HepG2 (cell line): ENCODE measurements at regions not wholly inside any gene's neighbourhood (a gene's known extent, or its start where the extent isn't known, plus 50 kb on each side); places are given as distances from the start of the nearest gene placed in this dataset.

ENCODE experiments used
- ATAC-seq: fragments of 200-7000 bp; cut with Tn5 transposase; 3 replicates; pipeline ENCODE4 v1.9.1; 2020; ENCODE audit warnings: mild to moderate bottlenecking, moderate library complexity
- BruUV-seq: library from RNA; stranded (reverse); fragments of 400-500 nt; replicated peaks from 2 replicates; lab custom pipeline; 2021; lab: Mats Ljungman, UMichigan
- CTCF ChIA-PET: fragments of 300-600 bp; formaldehyde crosslinking; extraction: SDS; loops from one replicate; lab custom pipeline; 2021; ENCODE audit warnings: low total read pairs, inconsistent platforms, low intra/inter-chr PET ratio; lab: Yijun Ruan, JAX
- POLR2A ChIA-PET: fragments of 350-600 bp; sonication (Branson Sonifier 250); formaldehyde crosslinking; loops from one replicate; lab custom pipeline; 2020; ENCODE audit warnings: antibody characterized with exemption, inconsistent platforms; lab: Yijun Ruan, JAX
- DNase-seq: peaks from one replicate; pipeline ENCODE4 v3.0.0-alpha.2; 2015; ENCODE audit warnings: low spot score
- FAIRE-seq: peaks from 3 replicates; lab custom pipeline; 2011; peaks lifted over from hg19 to GRCh38; lab: Jason Lieb, UNC
- H2AFZ ChIP-seq: one replicate; pipeline ENCODE4 v1.6.1; 2011; ENCODE audit warnings: low read length, inconsistent platforms
- H3K27ac ChIP-seq: fragments of 300-600 bp; 3 replicates; pipeline ENCODE4 v1.8.0; 2011; ENCODE audit warnings: mixed run types, mild to moderate bottlenecking, mixed read lengths, low read length, inconsistent platforms; ENCODE audit not compliant: insufficient read depth; ENCODE audit errors: extremely low read length
- H3K27me3 ChIP-seq, 2 experiments: fragments of 200-600 bp in 1 of 2; 2 replicates in 1 of 2; 3 replicates in 1 of 2; pipeline versions ENCODE4 v1.6.0 to v1.8.0; 2011; ENCODE audit warnings: low read length in 2 of 2, mild to moderate bottlenecking in 2 of 2, moderate library complexity in 2 of 2, inconsistent platforms in 1 of 2; ENCODE audit not compliant: insufficient read depth in 2 of 2, control insufficient read depth in 1 of 2
- H3K36me3 ChIP-seq, 2 experiments: fragments of 200-600 bp in 1 of 2; replicated peaks in 1 of 2; 2 replicates in 1 of 2; 3 replicates in 1 of 2; pipeline versions ENCODE4 v1.5.1 to v1.8.0; 2011; ENCODE audit warnings: low read length in 2 of 2, inconsistent platforms in 1 of 2; ENCODE audit not compliant: insufficient read depth in 2 of 2, control insufficient read depth in 1 of 2
- H3K4me1 ChIP-seq: 2 replicates; pipeline ENCODE4 v1.5.1; 2012; ENCODE audit warnings: low read length, inconsistent platforms; ENCODE audit not compliant: insufficient read depth
- H3K4me2 ChIP-seq: 2 replicates; pipeline ENCODE4 v1.6.0; 2011; ENCODE audit warnings: low read depth, low read length, inconsistent platforms
- H3K4me3 ChIP-seq, 3 experiments: fragments of 200-600 bp in 1 of 3; sonication (generic), shearing (Covaris generic) in 1 of 3; replicated peaks in 1 of 3; 2 replicates each; pipeline ENCODE4 v1.5.1; 2011 to 2016; ENCODE audit warnings: low read length in 3 of 3, inconsistent platforms in 2 of 3, low read depth in 2 of 3, mild to moderate bottlenecking in 2 of 3, control low read depth in 1 of 3, mixed read lengths in 1 of 3; ENCODE audit not compliant: insufficient read depth in 1 of 3
- H3K79me2 ChIP-seq: one replicate; pipeline ENCODE4 v1.6.1; 2011; ENCODE audit warnings: low read length, inconsistent platforms; ENCODE audit not compliant: insufficient read depth
- H3K9ac ChIP-seq: 2 replicates; pipeline ENCODE4 v1.6.0; 2011; ENCODE audit warnings: mild to moderate bottlenecking, low read depth, low read length, inconsistent platforms; ENCODE audit not compliant: insufficient read depth
- H3K9me3 ChIP-seq: 2 replicates; pipeline ENCODE4 v1.5.1; 2012; ENCODE audit warnings: mild to moderate bottlenecking, low read length
- H4K20me1 ChIP-seq: 2 replicates; pipeline ENCODE4 v1.6.0; 2011; ENCODE audit warnings: inconsistent platforms, mild to moderate bottlenecking, low read length, moderate library complexity; ENCODE audit not compliant: insufficient read depth
- ARID2 ChIP-seq: sonication (generic); formaldehyde crosslinking; IDR thresholded peaks from 2 replicates; pipeline ENCODE4 v1.8.1; 2022; ENCODE audit warnings: mild to moderate bottlenecking, missing genetic modification reagents, borderline replicate concordance
- FOXO1 ChIP-seq: sonication (generic); formaldehyde crosslinking; IDR thresholded peaks from 2 replicates; pipeline ENCODE4 v1.4.0; 2020; ENCODE audit warnings: missing genetic modification reagents
- GZF1 ChIP-seq: sonication (generic); formaldehyde crosslinking; IDR thresholded peaks from 2 replicates; pipeline ENCODE4 v1.5.1; 2020; ENCODE audit warnings: mild to moderate bottlenecking, missing genetic modification reagents
- IKZF1 ChIP-seq: fragments of 450-650 bp; IDR thresholded peaks from 2 replicates; pipeline ENCODE4 v1.7.1; 2016
- NFYC ChIP-seq: IDR thresholded peaks from 2 replicates; pipeline ENCODE4 v1.6.1; 2016; ENCODE audit warnings: missing genetic modification reagents, missing compliant biosample characterization
- NR2F2 ChIP-seq: IDR thresholded peaks from 2 replicates; pipeline ENCODE4 v1.6.1; 2012; ENCODE audit warnings: low read depth, inconsistent platforms, borderline replicate concordance
- RELA ChIP-seq: sonication (generic); formaldehyde crosslinking; IDR thresholded peaks from 2 replicates; pipeline ENCODE4 v1.4.0; 2020; ENCODE audit warnings: missing genetic modification reagents
- SALL2 ChIP-seq: sonication (generic); formaldehyde crosslinking; IDR thresholded peaks from 2 replicates; pipeline ENCODE4 v1.8.1; 2023; ENCODE audit warnings: mild to moderate bottlenecking, missing genetic modification reagents, inconsistent platforms
- SOX13 ChIP-seq, 3 experiments: fragments of 450-650 bp in 1 of 3; sonication (generic) in 1 of 3; formaldehyde crosslinking in 1 of 3; IDR thresholded peaks in 2 of 3; conservative IDR thresholded peaks in 1 of 3; 2 replicates each; pipeline versions ENCODE4 v1.5.0 to v1.6.1; 2016 to 2020; ENCODE audit warnings: antibody characterized with exemption in 1 of 3, mild to moderate bottlenecking in 1 of 3, missing compliant biosample characterization in 1 of 3, missing genetic modification reagents in 1 of 3, moderate library complexity in 1 of 3
- ZBTB7A ChIP-seq: sonication (generic); formaldehyde crosslinking; IDR thresholded peaks from 2 replicates; pipeline ENCODE4 v1.8.0; 2022; ENCODE audit warnings: mild to moderate bottlenecking, missing genetic modification reagents
- ZKSCAN8 ChIP-seq: IDR thresholded peaks from 2 replicates; pipeline ENCODE4 v1.6.1; 2016; ENCODE audit warnings: borderline replicate concordance, missing genetic modification reagents, missing compliant biosample characterization
- ZMAT3 ChIP-seq: sonication (generic); formaldehyde crosslinking; conservative IDR thresholded peaks from 2 replicates; pipeline ENCODE4 v1.7.0; 2021; ENCODE audit warnings: missing genetic modification reagents
- ZNF101 ChIP-seq: sonication (generic); formaldehyde crosslinking; IDR thresholded peaks from 2 replicates; pipeline ENCODE4 v1.4.0; 2020; ENCODE audit warnings: mild to moderate bottlenecking, low read depth, missing genetic modification reagents, borderline replicate concordance
- ZNF543 ChIP-seq: sonication (generic); formaldehyde crosslinking; IDR thresholded peaks from 2 replicates; pipeline ENCODE4 v1.4.0; 2020; ENCODE audit warnings: mild to moderate bottlenecking, missing genetic modification reagents
- ZNF563 ChIP-seq: sonication (generic); formaldehyde crosslinking; IDR thresholded peaks from 2 replicates; pipeline ENCODE4 v1.8.0; 2022; ENCODE audit warnings: mild to moderate bottlenecking, moderate library complexity, missing genetic modification reagents
- ZNF781 ChIP-seq: sonication (generic); formaldehyde crosslinking; IDR thresholded peaks from 2 replicates; pipeline ENCODE4 v1.5.1; 2020; ENCODE audit warnings: borderline replicate concordance, mild to moderate bottlenecking, missing genetic modification reagents; ENCODE audit errors: not compliant biosample characterization
- WGBS: methylation state at CpG from one replicate; pipeline ENCODE4 v1.1.6; 2017; ENCODE audit warnings: low lambda C conversion rate; 5-methylcytosine and 5-hydroxymethylcytosine counted together
- in situ Hi-C: cut with HindIII; loops from 2 replicates; pipeline ENCODE4 v1.10.0; 2017; ENCODE audit warnings: low pct_unique_long_range_greater_than_20kb; ENCODE audit not compliant: extremely low pct_ligation_motif_present
- intact Hi-C: fragments of 100-400 bp; cut with micrococcal nuclease; formaldehyde crosslinking; loops from one replicate; pipeline ENCODE4 v1.10.0; 2022; ENCODE audit not compliant: unreplicated experiment
- TF ChIP-seq, protein P1 (sequence below): sonication (generic); formaldehyde crosslinking; IDR thresholded peaks from 2 replicates; pipeline ENCODE4 v1.5.1; 2020; ENCODE audit warnings: mild to moderate bottlenecking, missing genetic modification reagents, borderline replicate concordance
- TF ChIP-seq, protein P2 (sequence below): sonication (generic); formaldehyde crosslinking; IDR thresholded peaks from 2 replicates; pipeline ENCODE4 v1.5.0; 2020; ENCODE audit warnings: mild to moderate bottlenecking, missing genetic modification reagents, moderate library complexity

DNA sequence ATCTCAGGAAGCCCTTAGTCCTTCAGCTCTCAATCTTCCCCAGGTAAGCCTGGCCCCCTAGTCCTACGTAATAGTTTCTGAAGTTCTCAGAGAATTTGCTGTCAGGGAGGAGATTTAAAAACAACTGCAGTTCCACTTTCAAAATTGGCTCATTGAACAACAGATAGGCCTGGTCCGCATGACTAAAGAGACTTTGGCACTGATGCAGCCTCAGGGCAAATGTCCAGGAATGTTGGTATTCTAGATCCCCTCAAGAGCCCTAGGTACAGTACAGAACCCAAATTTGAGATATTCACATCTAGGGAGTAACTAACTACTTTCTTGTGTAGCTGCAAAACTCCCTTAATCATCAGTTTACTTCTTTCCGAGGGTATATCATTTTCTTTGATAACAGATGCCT lies 162.8 kb downstream of the GABRG2 start:
- Histone ChIP-seq H3K79me2 (no peaks in the 10 kb centered on the region), H3K36me3 (no peaks in the 10 kb centered on the region), H3K27me3 (no peaks in the 10 kb centered on the region)
- ATAC-seq = no peak
- TF ChIP-seq, protein P1, sequence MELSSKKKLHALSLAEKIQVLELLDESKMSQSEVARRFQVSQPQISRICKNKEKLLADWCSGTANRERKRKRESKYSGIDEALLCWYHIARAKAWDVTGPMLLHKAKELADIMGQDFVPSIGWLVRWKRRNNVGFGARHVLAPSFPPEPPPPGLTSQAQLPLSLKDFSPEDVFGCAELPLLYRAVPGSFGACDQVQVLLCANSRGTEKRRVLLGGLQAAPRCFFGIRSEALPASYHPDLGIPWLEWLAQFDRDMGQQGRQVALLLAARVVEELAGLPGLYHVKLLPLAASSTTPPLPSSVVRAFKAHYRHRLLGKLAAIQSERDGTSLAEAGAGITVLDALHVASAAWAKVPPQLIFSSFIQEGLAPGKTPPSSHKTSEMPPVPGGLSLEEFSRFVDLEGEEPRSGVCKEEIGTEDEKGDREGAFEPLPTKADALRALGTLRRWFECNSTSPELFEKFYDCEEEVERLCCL (CRISPR knock-in tag) = no peak
- TF ChIP-seq ZNF543 (CRISPR knock-in tag) = no peak
- TF ChIP-seq ARID2 = no peak
- no peak for TF ChIP-seq ZMAT3
- no peak for TF ChIP-seq GZF1
- no peak for TF ChIP-seq ZNF781
- no peak for TF ChIP-seq FOXO1 (CRISPR knock-in tag)
- TF ChIP-seq, protein P2, sequence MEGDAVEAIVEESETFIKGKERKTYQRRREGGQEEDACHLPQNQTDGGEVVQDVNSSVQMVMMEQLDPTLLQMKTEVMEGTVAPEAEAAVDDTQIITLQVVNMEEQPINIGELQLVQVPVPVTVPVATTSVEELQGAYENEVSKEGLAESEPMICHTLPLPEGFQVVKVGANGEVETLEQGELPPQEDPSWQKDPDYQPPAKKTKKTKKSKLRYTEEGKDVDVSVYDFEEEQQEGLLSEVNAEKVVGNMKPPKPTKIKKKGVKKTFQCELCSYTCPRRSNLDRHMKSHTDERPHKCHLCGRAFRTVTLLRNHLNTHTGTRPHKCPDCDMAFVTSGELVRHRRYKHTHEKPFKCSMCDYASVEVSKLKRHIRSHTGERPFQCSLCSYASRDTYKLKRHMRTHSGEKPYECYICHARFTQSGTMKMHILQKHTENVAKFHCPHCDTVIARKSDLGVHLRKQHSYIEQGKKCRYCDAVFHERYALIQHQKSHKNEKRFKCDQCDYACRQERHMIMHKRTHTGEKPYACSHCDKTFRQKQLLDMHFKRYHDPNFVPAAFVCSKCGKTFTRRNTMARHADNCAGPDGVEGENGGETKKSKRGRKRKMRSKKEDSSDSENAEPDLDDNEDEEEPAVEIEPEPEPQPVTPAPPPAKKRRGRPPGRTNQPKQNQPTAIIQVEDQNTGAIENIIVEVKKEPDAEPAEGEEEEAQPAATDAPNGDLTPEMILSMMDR (CRISPR knock-in tag) = no peak
- TF ChIP-seq ZNF563 (CRISPR knock-in tag) = no peak
- TF ChIP-seq IKZF1 = no peak
- no peak for TF ChIP-seq ZNF101
- no peak for TF ChIP-seq NR2F2
- TF ChIP-seq SALL2 = no peak
- TF ChIP-seq ZBTB7A = no peak
- no peak for TF ChIP-seq SOX13 (IDR thresholded peaks at IDR 0.05)
- TF ChIP-seq SOX13 (CRISPR knock-in tag; conservative IDR thresholded peaks at IDR 0.05 in 1 of 2, IDR thresholded peaks at IDR 0.05 in 1 of 2) = no peak
- no peak for TF ChIP-seq ZKSCAN8 (CRISPR knock-in tag)
- TF ChIP-seq NFYC (CRISPR knock-in tag) = no peak
- TF ChIP-seq RELA = no peak
- TF ChIP-seq, all 625 proteins: peak for 0
- BruUV-seq = no TSS peak
- POLR2A ChIA-PET = no interaction called here
- in situ Hi-C loops = no loop called here
- Histone ChIP-seq H3K4me1 (no peaks in the 10 kb centered on the region), H3K9me3 (peaks cover 26% of the 10 kb centered on the region), H3K4me2 (no peak overlapping the region), H3K4me3 (no peak overlapping the region), H4K20me1 (no peaks in the 10 kb centered on the region), H3K27ac (no peak overlapping the region), H3K9ac (no peak overlapping the region), H2AFZ (no peak overlapping the region)
- no peak for DNase-seq
- CTCF ChIA-PET = no interaction called here
- no peak for FAIRE-seq
- intact Hi-C loops = no loop called here
- WGBS = 33% methylated on average over 3 of the region's 3 CpGs
